ENCODE measurements at regions not wholly inside any gene's neighbourhood (a gene's known extent, or its start where the extent isn't known, plus 50 kb on each side); places are given as distances from the start of the nearest gene placed in this dataset.

- TF ChIP-seq CTCF (IDR thresholded peaks at IDR 0.05; ENCODE audit: borderline replicate concordance, extremely low read depth, low read length, poor library complexity, severe bottlenecking) (no peak), EZH2 (IDR thresholded peaks at IDR 0.05; ENCODE audit: borderline replicate concordance, low read depth, low read length, severe bottlenecking) (no peak)
These were observed 100.8 kb downstream of the FAT3 start for GRCh38 chr11:92325416-92325815.
